Erythroblast (primary cell): ENCODE measurements at regions not wholly inside any gene's neighbourhood (a gene's known extent, or its start where the extent isn't known, plus 50 kb on each side); places are given as distances from the start of the nearest gene placed in this dataset.

Experiments used
- GATA1 ChIP-seq: IDR thresholded peaks from 2 replicates; pipeline ENCODE4 v1.6.1; 2011; ENCODE audit warnings: low read depth, mild to moderate bottlenecking, control low read depth, low read length, moderate library complexity
- POLR2A ChIP-seq: IDR thresholded peaks from 2 replicates; pipeline ENCODE4 v1.6.1; 2011; ENCODE audit warnings: mild to moderate bottlenecking, low read length

GRCh38 chr3:150073513-150073912, 102.8 kb upstream of the PFN2 start:
- no peak for TF ChIP-seq POLR2A
- no peak for TF ChIP-seq GATA1
